ENCODE measurements at regions not wholly inside any gene's neighbourhood (a gene's known extent, or its start where the extent isn't known, plus 50 kb on each side); places are given as distances from the start of the nearest gene placed in this dataset.
"Not testable (repeated sequence)": the region's sequence is repeated elsewhere in the genome, so short reads cannot be mapped to it uniquely, and the experiment has no call there.

- DNase-seq (ENCODE audit: low spot score): no peak
These were observed 777.7 kb downstream of the SLC6A15 start for GRCh38 chr12:84134797-84135366.

DNA sequence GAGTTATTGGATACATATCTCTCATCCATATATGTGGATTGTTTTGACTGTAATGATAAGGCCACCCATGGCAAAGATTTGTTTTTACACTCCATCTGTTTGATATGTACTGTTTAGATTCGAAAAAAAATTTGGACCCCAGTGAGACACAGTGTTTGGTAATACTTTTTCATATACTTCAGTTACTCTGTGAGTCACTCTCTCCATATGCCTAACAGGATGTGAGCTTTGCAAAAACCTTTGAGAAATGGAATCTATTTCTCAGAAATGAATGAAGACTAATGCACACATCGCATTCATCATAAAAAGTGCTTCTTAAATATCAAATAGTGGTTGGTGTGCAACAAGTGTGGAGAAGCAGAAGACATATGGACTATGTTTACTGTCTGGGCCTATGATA lies 781.5 kb downstream of the SLC6A15 start:
- no peak for DNase-seq (ENCODE audit: low spot score)

DNA sequence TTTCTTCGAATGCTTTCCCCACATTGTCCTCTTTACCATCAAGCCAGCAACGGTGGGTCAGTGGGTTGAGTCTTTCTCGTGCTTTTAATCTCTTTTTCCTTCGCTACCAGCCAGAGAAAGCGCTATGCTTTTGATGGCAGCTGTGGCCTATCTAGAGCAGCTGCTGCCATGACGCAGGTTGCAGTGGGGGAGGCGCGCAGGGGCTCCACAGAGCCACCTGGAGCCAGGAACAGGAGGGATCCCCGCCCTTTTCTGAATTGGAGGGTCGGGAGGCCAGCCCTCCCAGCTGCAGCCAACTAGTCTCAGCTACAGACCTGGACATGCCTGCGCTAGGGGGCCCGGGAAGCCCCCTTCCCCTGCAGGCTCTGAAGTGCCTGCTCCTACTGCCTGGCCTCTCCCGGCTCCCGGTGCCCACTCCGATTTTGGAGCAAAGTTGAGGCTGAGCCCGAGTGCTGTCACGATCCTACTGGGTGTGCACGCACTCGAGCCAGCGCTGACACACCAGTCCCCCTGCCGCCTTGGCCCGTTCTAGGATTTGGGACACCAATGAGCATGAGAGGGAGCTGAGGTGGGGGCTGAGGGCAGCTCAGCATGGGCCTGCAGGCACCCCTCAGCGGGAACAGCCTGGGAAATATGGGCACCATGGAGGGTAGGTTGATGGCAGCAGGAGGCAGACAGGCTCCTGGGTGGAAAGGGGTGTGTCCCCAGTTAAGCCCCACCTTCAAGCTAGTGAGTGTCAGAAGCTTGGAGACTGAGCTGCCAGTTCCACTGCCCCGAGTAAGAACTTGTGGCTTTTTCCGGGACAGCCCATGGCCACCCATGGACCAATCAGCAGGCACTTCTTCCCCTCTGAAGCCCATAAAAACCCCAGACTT lies 784.2 kb downstream of the SLC6A15 start:
- DNase-seq (ENCODE audit: low spot score): no peak

DNA sequence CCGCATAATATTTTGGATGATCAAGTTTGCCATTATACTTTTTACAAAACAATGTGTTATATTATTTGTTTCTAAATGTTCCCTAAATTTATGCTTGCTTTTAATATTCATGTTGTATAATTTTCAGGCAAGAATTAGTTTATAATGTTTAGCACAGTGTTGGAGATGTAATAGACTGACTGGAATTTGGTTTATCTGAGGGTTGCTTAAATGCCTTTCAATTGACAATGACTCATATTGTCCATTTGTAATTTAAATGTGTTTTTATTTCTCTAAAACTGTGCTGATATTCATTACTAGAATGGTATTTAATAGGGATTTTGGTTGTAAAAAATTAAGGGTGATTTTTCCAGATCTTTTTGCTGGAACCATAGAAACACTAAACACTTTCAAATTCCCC lies 788.4 kb downstream of the SLC6A15 start:
- DNase-seq (ENCODE audit: low spot score): no peak

DNA sequence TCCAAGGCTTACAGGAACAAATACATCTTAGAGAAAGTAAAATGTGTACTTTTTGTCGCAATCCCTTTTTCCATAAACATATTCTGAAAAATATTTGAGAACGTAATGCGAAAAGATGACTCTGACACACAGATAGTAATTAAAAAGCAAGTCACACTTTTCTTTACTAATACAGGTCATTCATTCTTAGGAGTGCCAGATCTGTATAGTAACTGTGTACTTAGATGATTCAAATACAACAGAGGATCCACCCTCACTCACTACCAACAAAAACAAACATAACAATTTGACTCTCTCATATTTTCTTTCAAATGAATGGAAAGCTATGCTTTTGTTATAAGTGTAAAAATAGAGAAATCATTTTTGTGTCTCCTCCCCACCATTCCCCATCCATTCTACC lies 795.4 kb downstream of the SLC6A15 start:
- DNase-seq (ENCODE audit: low spot score): no peak

- no peak for DNase-seq (ENCODE audit: low spot score)
These were observed 798.9 kb downstream of the SLC6A15 start for GRCh38 chr12:84113666-84114065.

GRCh38 chr12:84103886-84104285 lies 808.7 kb downstream of the SLC6A15 start:
- not testable (repeated sequence) for DNase-seq (ENCODE audit: low spot score)

DNA sequence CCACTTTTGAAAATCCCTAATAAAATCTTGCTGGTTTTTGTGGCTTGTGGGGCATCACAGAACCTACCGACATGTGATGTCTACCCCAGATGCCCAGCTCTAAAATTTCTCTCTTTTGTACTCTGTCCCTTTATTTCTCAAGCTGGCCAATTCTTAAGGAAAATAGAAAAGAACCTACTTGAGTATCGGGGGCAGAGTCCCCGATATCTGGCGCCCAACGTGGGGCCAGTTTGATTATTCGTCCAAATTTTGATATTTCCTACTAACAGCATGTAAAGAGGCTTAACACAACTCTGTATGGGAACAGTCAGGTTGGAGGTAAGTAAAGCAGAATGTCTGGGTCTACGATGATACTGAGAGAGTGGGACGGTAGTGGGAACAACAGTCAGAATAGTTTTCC lies 810.6 kb downstream of the SLC6A15 start:
- DNase-seq (ENCODE audit: low spot score): not testable (repeated sequence)

- DNase-seq (ENCODE audit: low spot score): not testable (repeated sequence)
These were observed 813.0 kb downstream of the SLC6A15 start for GRCh38 chr12:84099591-84099990.

GRCh38 chr12:84091651-84092050 lies 820.9 kb downstream of the SLC6A15 start:
- no peak for DNase-seq (ENCODE audit: low spot score)

DNA sequence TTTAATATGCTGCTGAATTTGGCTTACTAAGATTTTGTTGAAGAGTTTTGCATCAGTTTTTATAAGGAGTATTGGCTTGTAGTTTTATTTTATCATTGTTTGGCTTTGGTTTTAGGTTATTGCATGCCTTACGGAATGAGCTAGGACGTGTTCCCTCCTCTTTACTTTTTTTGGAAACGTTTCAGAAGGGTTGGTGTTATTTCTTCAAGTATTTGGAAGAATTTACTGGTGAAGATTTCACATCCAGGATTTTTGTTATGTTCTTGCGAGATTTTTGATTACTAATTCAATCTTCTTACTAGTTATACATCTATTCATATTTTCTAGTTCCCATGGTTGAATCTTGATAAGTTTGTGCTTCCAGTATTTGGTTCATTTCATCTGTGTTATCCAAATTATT lies 823.2 kb downstream of the SLC6A15 start:
- DNase-seq (ENCODE audit: low spot score): no peak

DNA sequence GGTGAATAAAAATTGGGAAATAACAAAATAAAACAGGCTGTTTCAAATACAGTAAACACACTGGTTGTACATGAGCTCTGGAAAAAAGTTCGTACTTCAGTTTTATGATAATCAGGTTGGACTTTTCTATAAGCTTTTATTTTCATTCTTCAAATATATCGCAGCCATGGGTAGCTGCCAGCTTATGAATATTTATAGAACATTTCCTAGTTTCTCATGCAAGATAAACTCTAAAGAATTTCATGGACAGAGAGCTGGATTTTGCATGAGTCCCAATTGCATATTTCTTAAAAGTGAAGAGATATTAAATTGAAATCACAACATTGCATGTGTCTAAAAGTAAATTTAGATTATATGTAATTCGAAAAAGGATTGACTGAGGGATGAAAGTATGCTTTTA lies 827.6 kb downstream of the SLC6A15 start:
- DNase-seq (ENCODE audit: low spot score): no peak

- no peak for DNase-seq (ENCODE audit: low spot score)
These were observed 833.0 kb downstream of the SLC6A15 start for GRCh38 chr12:84079626-84080025.

- DNase-seq (ENCODE audit: low spot score): no peak
These were observed 834.9 kb downstream of the SLC6A15 start for GRCh38 chr12:84077679-84078078.

GRCh38 chr12:84075991-84076390 lies 836.6 kb downstream of the SLC6A15 start:
- DNase-seq (ENCODE audit: low spot score): no peak

DNA sequence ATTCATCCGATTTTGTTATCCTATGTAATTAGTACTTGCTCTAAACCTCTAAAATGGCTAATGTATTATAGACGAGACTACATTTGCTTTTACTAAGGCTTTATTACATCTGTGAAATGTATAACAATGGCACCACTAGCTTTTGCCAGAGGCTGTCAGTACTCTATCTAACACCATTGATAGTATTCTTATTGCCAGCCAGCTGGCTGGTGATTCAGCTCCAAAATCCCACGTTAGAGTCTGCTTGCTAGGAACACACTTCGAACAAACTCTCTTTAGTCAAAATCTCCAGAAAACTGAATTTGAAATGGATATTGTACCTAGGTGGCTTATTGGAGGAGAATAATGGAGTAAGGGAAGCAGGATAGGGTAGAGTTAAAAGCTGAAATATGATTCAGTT lies 839.2 kb downstream of the SLC6A15 start:
- no peak for DNase-seq (ENCODE audit: low spot score)

DNA sequence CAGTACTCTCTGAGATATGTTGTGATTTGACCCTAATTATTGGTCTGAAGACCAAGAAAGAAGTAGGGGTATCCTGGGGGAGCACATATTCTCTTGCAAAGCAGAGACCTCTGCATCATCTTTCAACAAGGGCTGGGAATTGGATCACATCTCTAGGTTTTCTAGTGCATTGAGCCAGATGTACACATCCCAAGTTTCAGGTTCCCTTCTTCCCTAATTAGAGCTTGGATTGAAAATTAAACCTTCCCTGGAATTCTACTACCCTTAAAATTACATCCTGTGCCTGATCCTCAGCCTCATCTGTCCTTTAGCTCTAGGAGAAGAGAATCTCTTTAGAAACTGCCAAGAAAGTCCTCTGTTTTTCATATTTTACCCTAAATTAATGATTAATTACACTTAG lies 839.6 kb downstream of the SLC6A15 start:
- DNase-seq (ENCODE audit: low spot score): no peak

DNA sequence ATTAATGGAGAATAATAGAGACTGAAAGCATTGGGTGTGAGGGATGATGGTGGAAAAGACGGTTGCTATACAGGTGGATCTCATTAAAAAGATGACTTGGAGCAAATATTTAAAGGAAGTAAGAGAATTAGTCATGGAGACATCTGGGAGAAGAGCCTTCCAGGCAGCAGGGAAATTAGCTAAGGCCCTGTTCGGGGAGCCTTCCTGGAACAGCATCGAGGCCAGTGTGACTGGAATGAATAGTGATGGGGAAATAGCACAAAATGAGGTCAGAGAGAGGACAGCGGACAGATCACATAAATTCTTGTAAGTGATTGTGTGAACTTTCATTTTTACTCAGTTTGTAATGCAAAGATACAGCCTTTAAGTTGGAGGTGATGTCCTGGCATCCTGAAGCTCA lies 842.3 kb downstream of the SLC6A15 start:
- DNase-seq (ENCODE audit: low spot score): no peak

GRCh38 chr12:84069699-84070098 lies 842.9 kb downstream of the SLC6A15 start:
- DNase-seq (ENCODE audit: low spot score): no peak

GRCh38 chr12:84069198-84069597 lies 843.4 kb downstream of the SLC6A15 start:
- no peak for DNase-seq (ENCODE audit: low spot score)

DNA sequence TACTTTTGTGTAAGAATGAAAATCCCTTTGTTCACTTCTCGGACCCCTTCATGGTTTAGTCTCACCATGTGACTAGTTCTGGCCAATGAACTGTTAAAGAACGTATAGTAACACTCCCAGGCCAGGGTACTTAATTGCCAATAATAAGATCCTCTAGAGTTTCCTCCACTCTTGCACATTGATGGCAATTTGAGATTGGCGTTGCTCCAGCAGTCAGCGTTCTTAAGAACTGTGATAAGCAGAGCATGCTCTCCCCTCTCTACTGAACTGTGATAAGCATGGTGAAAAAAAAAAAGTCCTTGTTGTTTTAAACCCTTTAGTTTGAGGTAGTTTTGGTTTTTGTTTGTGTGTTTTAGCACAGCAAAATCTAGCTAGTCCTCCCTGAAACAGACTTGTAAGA lies 854.5 kb downstream of the SLC6A15 start:
- no peak for DNase-seq (ENCODE audit: low spot score)

DNA sequence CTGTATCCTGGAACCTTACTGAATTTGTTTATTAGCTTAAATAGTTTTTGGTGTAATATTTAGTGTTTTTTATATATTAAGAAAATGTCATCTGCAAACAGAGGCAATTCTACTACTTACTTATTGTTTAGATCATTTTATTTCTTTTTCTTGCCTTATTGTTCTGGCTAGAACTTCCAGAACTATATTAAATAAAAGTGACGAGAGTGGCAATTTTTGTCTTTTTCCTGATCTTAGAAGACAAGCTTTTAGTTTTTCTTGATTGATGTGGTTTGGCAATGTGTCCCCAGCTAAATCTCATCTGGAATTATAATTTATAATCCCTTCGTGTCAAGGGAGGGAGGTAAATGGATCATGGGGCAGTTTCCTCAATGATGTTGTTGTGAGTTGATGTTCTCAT lies 857.8 kb downstream of the SLC6A15 start:
- DNase-seq (ENCODE audit: low spot score): no peak

DNA sequence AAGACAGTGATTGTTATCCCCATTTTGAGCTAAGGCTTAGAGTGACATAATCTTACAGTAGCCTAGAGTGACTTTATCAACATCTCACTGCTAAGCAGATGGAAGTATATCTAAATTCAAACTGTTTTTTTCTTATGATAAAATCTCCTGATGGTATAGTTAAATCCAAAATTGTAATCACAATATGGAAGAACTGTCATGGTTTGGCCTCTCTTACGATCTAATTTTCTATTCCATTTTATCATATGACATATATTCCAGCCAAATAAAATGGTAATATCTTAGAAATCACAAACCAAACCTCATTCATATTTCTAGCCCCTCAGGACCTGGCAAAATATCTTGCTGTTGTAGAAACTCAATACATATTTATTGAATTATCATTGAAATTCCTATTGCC lies 864.7 kb downstream of the SLC6A15 start:
- DNase-seq (ENCODE audit: low spot score): no peak

GRCh38 chr12:84046859-84047258 lies 865.7 kb downstream of the SLC6A15 start:
- DNase-seq (ENCODE audit: low spot score): no peak

All from activated CD4-positive, alpha-beta T cell treated with anti-CD3 and anti-CD28 coated beads, Interleukin-2, Interleukin-4, amounts not matched to agents 100 ng/mL and 50 ng/mL, durations not matched to agents 16 hours and 8 hours (primary cell).